H1 (cell line): ENCODE measurements at regions not wholly inside any gene's neighbourhood (a gene's known extent, or its start where the extent isn't known, plus 50 kb on each side); places are given as distances from the start of the nearest gene placed in this dataset.

Source experiments
- CTCF ChIA-PET: fragments of 300-600 bp; sonication (Branson Sonifier 250); formaldehyde crosslinking; loops from one replicate; lab custom pipeline; 2021; ENCODE audit not compliant: partially characterized antibody; lab: Charles Lee
- POLR2A ChIA-PET: fragments of 300-600 bp; sonication (Branson Sonifier 250); formaldehyde crosslinking; loops from one replicate; lab custom pipeline; 2021; ENCODE audit warnings: inconsistent platforms; ENCODE audit not compliant: partially characterized antibody; lab: Charles Lee
- DNase-seq, 2 experiments: peaks; one replicate each; pipeline versions ENCODE4 v3.0.0 to v3.0.0-alpha.2; 2010 to 2022; ENCODE audit warnings: low spot score in 2 of 2, low read depth in 1 of 2, mixed read lengths in 1 of 2
- FAIRE-seq: peaks from 2 replicates; lab custom pipeline; 2011; peaks lifted over from hg19 to GRCh38; lab: Jason Lieb, UNC
- H2AFZ ChIP-seq: 2 replicates; pipeline ENCODE4 v1.8.1; 2012; ENCODE audit warnings: low read length, inconsistent platforms
- H2AK5ac ChIP-seq: 2 replicates; pipeline ENCODE4 v1.6.1; 2013; ENCODE audit warnings: low read depth, low read length
- H2BK120ac ChIP-seq: replicated peaks from 2 replicates; pipeline ENCODE3; 2013; ENCODE audit warnings: low read depth, low read length, inconsistent platforms
- H2BK12ac ChIP-seq: 2 replicates; pipeline ENCODE4 v1.6.1; 2013; ENCODE audit warnings: low read depth, low read length
- H2BK15ac ChIP-seq: 2 replicates; pipeline ENCODE4 v1.6.1; 2013; ENCODE audit warnings: low read length
- H2BK20ac ChIP-seq: 2 replicates; pipeline ENCODE4 v1.6.1; 2013; ENCODE audit warnings: low read length
- H2BK5ac ChIP-seq: 2 replicates; pipeline ENCODE4 v1.6.1; 2013; ENCODE audit warnings: low read depth, low read length
- H3K14ac ChIP-seq: 2 replicates; pipeline ENCODE4 v1.6.1; 2013; ENCODE audit warnings: inconsistent platforms; ENCODE audit not compliant: insufficient read length
- H3K18ac ChIP-seq: 2 replicates; pipeline ENCODE4 v1.6.1; 2013; ENCODE audit warnings: low read length; ENCODE audit errors: extremely low read depth
- H3K23ac ChIP-seq: 2 replicates; pipeline ENCODE4 v1.6.1; 2013; ENCODE audit warnings: inconsistent platforms; ENCODE audit not compliant: insufficient read length
- H3K23me2 ChIP-seq: 2 replicates; pipeline ENCODE4 v1.6.1; 2013; ENCODE audit warnings: low read depth, low read length
- H3K27ac ChIP-seq: 2 replicates; pipeline ENCODE4 v1.6.1; 2011; ENCODE audit warnings: low read depth, low read length, inconsistent platforms
- H3K27me3 ChIP-seq, 4 experiments: replicated peaks in 1 of 4; 1 replicate in 1 of 4; 2 replicates in 3 of 4; pipeline versions ENCODE4 v1.6.1 to v1.8.1; 2011 to 2013; ENCODE audit warnings: low read length in 3 of 4, mild to moderate bottlenecking in 3 of 4, inconsistent platforms in 2 of 4, mixed read lengths in 2 of 4, moderate library complexity in 1 of 4; ENCODE audit not compliant: control insufficient read depth in 3 of 4, insufficient read depth in 3 of 4; ENCODE audit errors: extremely low read depth in 1 of 4
- H3K36me3 ChIP-seq, 4 experiments: 2 replicates each; pipeline versions ENCODE4 v1.6.1 to v1.8.1; 2011 to 2013; ENCODE audit warnings: mild to moderate bottlenecking in 4 of 4, low read length in 3 of 4, moderate library complexity in 2 of 4, control low read depth in 1 of 4, inconsistent platforms in 1 of 4; ENCODE audit not compliant: insufficient read depth in 4 of 4, control insufficient read depth in 2 of 4
- H3K4ac ChIP-seq: replicated peaks from 2 replicates; pipeline ENCODE3; 2013; ENCODE audit warnings: low read length, low read depth, mixed read lengths, inconsistent platforms; ENCODE audit not compliant: insufficient read length
- H3K4me1 ChIP-seq, 4 experiments: replicated peaks in 1 of 4; 1 replicate in 1 of 4; 2 replicates in 3 of 4; pipeline versions ENCODE4 v1.6.1 to v1.8.1; 2011 to 2013; ENCODE audit warnings: low read length in 3 of 4, inconsistent platforms in 2 of 4, mixed read lengths in 1 of 4; ENCODE audit not compliant: insufficient read depth in 4 of 4, control insufficient read depth in 3 of 4
- H3K4me2 ChIP-seq, 2 experiments: 2 replicates each; pipeline versions ENCODE4 v1.6.1 to v1.8.1; 2011 to 2013; ENCODE audit warnings: low read depth in 2 of 2, low read length in 2 of 2, control low read depth in 1 of 2, inconsistent platforms in 1 of 2, mild to moderate bottlenecking in 1 of 2; ENCODE audit not compliant: insufficient read depth in 1 of 2
- H3K4me3 ChIP-seq, 4 experiments: fragments of 200-600, 300-600 bp in 1 of 4; sonication (generic), shearing (Covaris generic), sonication (Bioruptor Twin) in 1 of 4; 2 replicates each; pipeline versions ENCODE4 v1.5.1 to v1.8.1; 2011 to 2016; ENCODE audit warnings: low read length in 4 of 4, low read depth in 3 of 4, control low read depth in 2 of 4, inconsistent platforms in 2 of 4, mild to moderate bottlenecking in 2 of 4, mixed read lengths in 1 of 4, moderate library complexity in 1 of 4; ENCODE audit not compliant: insufficient read depth in 2 of 4; ENCODE audit errors: extremely low read depth in 1 of 4
- H3K56ac ChIP-seq: replicated peaks from 2 replicates; pipeline ENCODE3; 2013; ENCODE audit warnings: low read depth, mild to moderate bottlenecking, mixed read lengths, low read length, inconsistent platforms; ENCODE audit not compliant: insufficient read length
- H3K79me1 ChIP-seq: 2 replicates; pipeline ENCODE4 v1.6.1; 2013; ENCODE audit warnings: low read depth, low read length, control low read depth
- H3K79me2 ChIP-seq, 2 experiments: 2 replicates each; pipeline versions ENCODE4 v1.6.1 to v1.8.1; 2012 to 2013; ENCODE audit warnings: low read length in 2 of 2, mild to moderate bottlenecking in 2 of 2, inconsistent platforms in 1 of 2; ENCODE audit not compliant: insufficient read depth in 2 of 2, control insufficient read depth in 1 of 2
- H3K9ac ChIP-seq, 4 experiments: replicated peaks in 1 of 4; 1 replicate in 1 of 4; 2 replicates in 3 of 4; pipeline versions ENCODE4 v1.6.1 to v1.8.1; 2011 to 2013; ENCODE audit warnings: low read depth in 3 of 4, low read length in 3 of 4, control low read depth in 2 of 4, mild to moderate bottlenecking in 2 of 4, moderate library complexity in 2 of 4, inconsistent platforms in 1 of 4; ENCODE audit errors: extremely low read depth in 1 of 4
- H3K9me3 ChIP-seq, 2 experiments: 2 replicates each; pipeline versions ENCODE4 v1.6.1 to v1.8.1; 2012 to 2013; ENCODE audit warnings: mild to moderate bottlenecking in 2 of 2, moderate library complexity in 2 of 2, control low read depth in 1 of 2, inconsistent platforms in 1 of 2, low read depth in 1 of 2, low read length in 1 of 2, mixed read lengths in 1 of 2; ENCODE audit not compliant: insufficient read depth in 2 of 2
- H4K20me1 ChIP-seq, 2 experiments: replicated peaks in 1 of 2; 2 replicates each; pipeline versions ENCODE3 to v1.8.1; 2011 to 2013; ENCODE audit warnings: inconsistent platforms in 2 of 2, low read length in 2 of 2, mild to moderate bottlenecking in 1 of 2; ENCODE audit not compliant: insufficient read depth in 2 of 2, control insufficient read depth in 1 of 2
- H4K5ac ChIP-seq: 2 replicates; pipeline ENCODE4 v1.6.1; 2013; ENCODE audit warnings: low read length, low read depth, mixed read lengths, inconsistent platforms; ENCODE audit not compliant: insufficient read length
- H4K8ac ChIP-seq: 2 replicates; pipeline ENCODE4 v1.8.0; 2013; ENCODE audit warnings: mild to moderate bottlenecking, moderate library complexity, low read length, inconsistent platforms; ENCODE audit not compliant: insufficient read depth; ENCODE audit errors: extremely low read depth
- H4K91ac ChIP-seq: replicated peaks from 2 replicates; pipeline ENCODE3; 2013; ENCODE audit warnings: low read length, mixed read lengths, inconsistent platforms; ENCODE audit not compliant: insufficient read length
- CHD1 ChIP-seq: IDR thresholded peaks from 2 replicates; pipeline ENCODE4 v1.6.1; 2012; ENCODE audit warnings: low read depth, low read length, improper control_type of control experiment
- FOSL1 ChIP-seq: IDR thresholded peaks from 2 replicates; pipeline ENCODE4 v1.6.1; 2011; ENCODE audit warnings: mild to moderate bottlenecking, low read depth, low read length, moderate library complexity; ENCODE audit not compliant: insufficient read depth
- KDM4A ChIP-seq: IDR thresholded peaks from one replicate; pipeline ENCODE4 v1.7.1; 2012; ENCODE audit warnings: low read depth, mild to moderate bottlenecking, moderate library complexity, low read length, inconsistent platforms; ENCODE audit not compliant: severe bottlenecking
- KDM5A ChIP-seq: fragments of 200-600 bp; IDR thresholded peaks from 2 replicates; pipeline ENCODE4 v1.7.1; 2012; ENCODE audit warnings: mild to moderate bottlenecking, low read length, inconsistent platforms, mixed read lengths
- NRF1 ChIP-seq: IDR thresholded peaks from 2 replicates; pipeline ENCODE4 v1.6.1; 2011; ENCODE audit warnings: mild to moderate bottlenecking, low read depth, low read length, improper control_type of control experiment
- RFX5 ChIP-seq: IDR thresholded peaks from 2 replicates; pipeline ENCODE4 v1.6.1; 2011; ENCODE audit warnings: low read depth, low read length, improper control_type of control experiment, borderline replicate concordance
- SIX5 ChIP-seq: IDR thresholded peaks from 2 replicates; pipeline ENCODE4 v1.6.1; 2011; ENCODE audit warnings: mild to moderate bottlenecking, low read depth, low read length
- TAF1 ChIP-seq: IDR thresholded peaks from 2 replicates; pipeline ENCODE4 v1.6.1; 2011; ENCODE audit warnings: mild to moderate bottlenecking, low read depth, low read length
- WGBS, 2 experiments: shearing (Covaris generic) in 1 of 2; methylation state at CpG; one replicate each; pipeline versions ENCODE4 v1.1.6 to v1.1.7; 2013 to 2015; ENCODE audit warnings: low lambda C conversion rate in 2 of 2, mixed read lengths in 2 of 2, inconsistent platforms in 1 of 2, low coverage in 1 of 2, missing lambda C conversion rate in 1 of 2; ENCODE audit not compliant: insufficient replicate concordance in 2 of 2, insufficient coverage in 1 of 2, insufficient read length in 1 of 2; ENCODE audit errors: extremely low coverage in 1 of 2, missing lambda C conversion rate in 1 of 2; 5-methylcytosine and 5-hydroxymethylcytosine counted together
- TF ChIP-seq, protein P1 (sequence below): IDR thresholded peaks from 2 replicates; pipeline ENCODE4 v1.6.1; 2011; ENCODE audit warnings: low read length, improper control_type of control experiment

GRCh38 chr2:228268301-228268700 is 86.8 kb upstream of the SPHKAP start:
- Histone ChIP-seq H3K27me3 (no peaks in the 10 kb centered on the region), H3K27ac (no peak overlapping the region), H3K9me3 (no peaks in the 10 kb centered on the region; a peak in 1 of 4 replicates), H2BK15ac (no peak overlapping the region)
- TF ChIP-seq NRF1 (no peak), CHD1 (no peak), KDM5A (no peak), TAF1 (no peak), KDM4A (no peak), SIX5 (no peak), FOSL1 (no peak), RFX5 (no peak)
- TF ChIP-seq, protein P1, sequence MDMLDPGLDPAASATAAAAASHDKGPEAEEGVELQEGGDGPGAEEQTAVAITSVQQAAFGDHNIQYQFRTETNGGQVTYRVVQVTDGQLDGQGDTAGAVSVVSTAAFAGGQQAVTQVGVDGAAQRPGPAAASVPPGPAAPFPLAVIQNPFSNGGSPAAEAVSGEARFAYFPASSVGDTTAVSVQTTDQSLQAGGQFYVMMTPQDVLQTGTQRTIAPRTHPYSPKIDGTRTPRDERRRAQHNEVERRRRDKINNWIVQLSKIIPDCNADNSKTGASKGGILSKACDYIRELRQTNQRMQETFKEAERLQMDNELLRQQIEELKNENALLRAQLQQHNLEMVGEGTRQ = no peak
- TF ChIP-seq, all 59 proteins: peak for 0
- H2BK120ac ChIP-seq = no peak overlapping the region
- no peak overlapping the region for H3K4ac ChIP-seq
- no peak overlapping the region for H3K4me2 ChIP-seq
- no peaks in the 10 kb centered on the region for H3K4me1 ChIP-seq
- H2BK5ac ChIP-seq = no peak overlapping the region
- no peak overlapping the region for H4K91ac ChIP-seq
- WGBS, 2 experiments = 96% methylated on average over 2 of the region's 2 CpGs; no CpG with 5 or more reads in 1 of the 2 experiments
- no peaks in the 10 kb centered on the region for H3K79me2 ChIP-seq
- no peaks in the 10 kb centered on the region for H3K36me3 ChIP-seq
- FAIRE-seq (no peak), DNase-seq (no peak)
- H4K20me1 ChIP-seq = no peaks in the 10 kb centered on the region
- no peak overlapping the region for H2AFZ ChIP-seq
- no peak overlapping the region for H4K8ac ChIP-seq
- CTCF ChIA-PET = no interaction called here
- H3K23me2 ChIP-seq = no peaks in the 10 kb centered on the region
- H3K79me1 ChIP-seq = no peaks in the 10 kb centered on the region
- no peak overlapping the region for H3K4me3 ChIP-seq
- no peak overlapping the region for H2AK5ac ChIP-seq
- no peak overlapping the region for H3K23ac ChIP-seq
- no peak overlapping the region for H3K14ac ChIP-seq
- H2BK12ac ChIP-seq = no peak overlapping the region
- no peak overlapping the region for H3K18ac ChIP-seq
- H2BK20ac ChIP-seq = no peak overlapping the region
- no peak overlapping the region for H3K9ac ChIP-seq
- H4K5ac ChIP-seq = no peak overlapping the region
- POLR2A ChIA-PET = no interaction called here
- H3K56ac ChIP-seq = no peak overlapping the region
